ENCODE measurements at regions not wholly inside any gene's neighbourhood (a gene's known extent, or its start where the extent isn't known, plus 50 kb on each side); places are given as distances from the start of the nearest gene placed in this dataset.

DNA sequence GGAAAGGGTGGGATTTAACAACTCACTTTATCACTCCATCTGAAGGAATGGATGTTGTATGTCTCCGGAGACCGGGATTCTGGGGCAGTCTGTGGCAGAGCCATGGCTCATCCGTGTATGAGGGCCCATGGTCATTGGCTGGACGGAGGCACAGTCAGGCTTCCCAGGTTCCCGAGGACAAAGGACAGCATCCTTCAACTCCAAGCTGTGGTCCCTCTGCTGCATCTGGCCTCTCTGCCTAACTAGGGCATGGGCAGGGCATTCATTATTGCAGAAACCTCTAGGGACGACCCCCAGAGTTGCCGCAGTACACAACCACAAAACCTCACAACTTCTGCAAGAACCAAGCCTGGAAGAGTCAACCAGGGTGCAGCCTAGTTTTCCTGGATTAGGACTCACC is 525.2 kb downstream of the GLRX3 start:
- no peak for DNase-seq (ENCODE audit: low spot score)
- TF ChIP-seq, protein P1, sequence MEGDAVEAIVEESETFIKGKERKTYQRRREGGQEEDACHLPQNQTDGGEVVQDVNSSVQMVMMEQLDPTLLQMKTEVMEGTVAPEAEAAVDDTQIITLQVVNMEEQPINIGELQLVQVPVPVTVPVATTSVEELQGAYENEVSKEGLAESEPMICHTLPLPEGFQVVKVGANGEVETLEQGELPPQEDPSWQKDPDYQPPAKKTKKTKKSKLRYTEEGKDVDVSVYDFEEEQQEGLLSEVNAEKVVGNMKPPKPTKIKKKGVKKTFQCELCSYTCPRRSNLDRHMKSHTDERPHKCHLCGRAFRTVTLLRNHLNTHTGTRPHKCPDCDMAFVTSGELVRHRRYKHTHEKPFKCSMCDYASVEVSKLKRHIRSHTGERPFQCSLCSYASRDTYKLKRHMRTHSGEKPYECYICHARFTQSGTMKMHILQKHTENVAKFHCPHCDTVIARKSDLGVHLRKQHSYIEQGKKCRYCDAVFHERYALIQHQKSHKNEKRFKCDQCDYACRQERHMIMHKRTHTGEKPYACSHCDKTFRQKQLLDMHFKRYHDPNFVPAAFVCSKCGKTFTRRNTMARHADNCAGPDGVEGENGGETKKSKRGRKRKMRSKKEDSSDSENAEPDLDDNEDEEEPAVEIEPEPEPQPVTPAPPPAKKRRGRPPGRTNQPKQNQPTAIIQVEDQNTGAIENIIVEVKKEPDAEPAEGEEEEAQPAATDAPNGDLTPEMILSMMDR (IDR thresholded peaks at IDR 0.05) = no peak
- ATAC-seq (ENCODE audit: low FRiP score) = no peak

DNA sequence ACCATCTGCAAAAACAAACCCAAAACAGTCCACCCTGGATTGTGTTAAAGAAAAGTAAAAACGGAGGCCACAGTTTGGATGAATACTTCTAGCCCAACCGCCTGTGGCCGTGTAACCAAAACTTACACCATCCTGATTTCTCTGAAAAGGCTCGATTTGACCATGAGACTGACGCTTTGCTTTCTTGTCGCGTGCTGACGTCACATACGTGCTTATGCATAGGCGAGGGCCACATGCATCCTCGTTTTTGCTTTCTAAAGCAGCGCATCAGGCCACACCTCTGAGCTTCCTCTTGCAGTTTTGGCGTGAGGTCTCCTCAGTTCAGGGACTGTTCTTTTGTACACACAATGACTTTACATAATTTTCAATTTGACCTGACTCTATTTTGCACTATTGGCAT is 526.6 kb downstream of the GLRX3 start:
- ATAC-seq (ENCODE audit: low FRiP score) = no peak
- TF ChIP-seq, protein P1 (IDR thresholded peaks at IDR 0.05) = no peak

DNA sequence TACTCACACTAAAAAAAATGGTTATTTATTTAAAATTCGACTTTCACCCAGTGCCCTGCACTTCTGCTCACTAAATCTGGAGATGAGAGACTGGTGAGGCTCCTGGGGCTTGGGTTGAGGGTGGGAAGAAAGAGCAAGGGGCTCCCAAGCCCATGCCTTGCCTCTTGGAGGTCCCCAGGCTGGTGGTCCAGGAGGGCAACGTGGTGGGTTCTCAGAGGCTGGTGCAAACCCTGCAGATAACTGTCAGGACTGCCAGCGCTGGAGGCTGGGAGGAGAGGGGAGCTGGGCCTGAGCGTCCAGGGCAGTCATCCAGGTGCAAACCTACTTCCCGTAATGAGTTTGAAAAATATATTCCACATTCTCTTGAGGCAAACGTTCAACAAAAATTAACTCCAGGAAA is 528.3 kb downstream of the GLRX3 start:
- no peak for DNase-seq (ENCODE audit: low spot score)
- ATAC-seq (ENCODE audit: low FRiP score) = no peak
- TF ChIP-seq, protein P1 (IDR thresholded peaks at IDR 0.05) = no peak

More for the DNA sequence above, 526.6 kb downstream of the GLRX3 start:
- DNase-seq (ENCODE audit: low spot score) = no peak

DNA sequence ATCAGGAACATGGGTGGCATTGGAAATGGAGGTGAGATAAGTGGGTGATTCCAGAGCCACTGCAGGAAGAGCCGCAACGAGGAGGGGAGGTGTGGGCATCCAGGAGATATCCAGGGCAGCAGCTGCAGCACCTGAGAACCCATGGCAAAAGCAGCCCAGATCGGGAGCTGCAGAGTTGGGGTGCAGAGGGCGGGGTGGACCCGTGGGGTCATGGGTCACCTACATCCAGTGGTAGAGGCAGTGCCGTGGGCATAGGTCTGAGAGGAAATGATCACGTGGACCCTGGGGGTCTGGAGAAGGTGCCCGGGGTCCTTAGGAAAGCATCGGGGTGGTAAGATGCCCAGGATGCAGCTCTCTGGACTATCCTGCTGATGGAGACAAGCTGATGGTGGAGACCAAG is 530.0 kb downstream of the GLRX3 start:
- DNase-seq (ENCODE audit: low spot score) (no peak), ATAC-seq (ENCODE audit: low FRiP score) (no peak)
- TF ChIP-seq, protein P1 (IDR thresholded peaks at IDR 0.05) = no peak

DNA sequence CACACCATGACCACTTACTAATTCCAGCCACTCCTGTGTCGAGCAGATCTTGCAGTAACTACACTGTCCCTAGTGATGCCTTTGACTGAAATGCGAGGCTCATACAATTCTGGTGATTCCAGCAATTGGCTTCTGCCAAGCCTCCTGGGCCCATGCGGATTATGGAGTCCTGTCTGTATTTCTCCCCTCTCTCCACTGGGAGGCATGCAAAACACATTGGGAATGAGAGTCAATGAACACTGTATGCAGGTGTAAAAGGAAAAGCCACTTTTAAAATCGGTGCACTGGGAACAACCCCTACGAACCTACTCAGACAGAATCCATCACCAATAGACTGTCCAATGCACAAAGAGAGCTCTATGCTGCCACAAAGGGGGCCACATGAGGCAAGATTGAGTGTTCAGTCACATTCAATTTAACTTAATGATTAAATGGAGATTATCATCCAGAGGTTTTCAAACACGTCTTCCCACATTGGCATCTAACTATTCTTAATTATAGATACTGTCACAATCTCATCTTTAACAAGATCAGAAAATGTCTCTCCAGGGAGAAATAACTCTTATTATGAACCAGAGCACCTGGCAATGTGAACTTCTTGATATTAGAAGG is 550.6 kb downstream of the GLRX3 start:
- no peak for DNase-seq (ENCODE audit: low spot score)
- TF ChIP-seq, protein P1 (IDR thresholded peaks at IDR 0.05) = no peak
- no peak for ATAC-seq (ENCODE audit: low FRiP score)

DNA sequence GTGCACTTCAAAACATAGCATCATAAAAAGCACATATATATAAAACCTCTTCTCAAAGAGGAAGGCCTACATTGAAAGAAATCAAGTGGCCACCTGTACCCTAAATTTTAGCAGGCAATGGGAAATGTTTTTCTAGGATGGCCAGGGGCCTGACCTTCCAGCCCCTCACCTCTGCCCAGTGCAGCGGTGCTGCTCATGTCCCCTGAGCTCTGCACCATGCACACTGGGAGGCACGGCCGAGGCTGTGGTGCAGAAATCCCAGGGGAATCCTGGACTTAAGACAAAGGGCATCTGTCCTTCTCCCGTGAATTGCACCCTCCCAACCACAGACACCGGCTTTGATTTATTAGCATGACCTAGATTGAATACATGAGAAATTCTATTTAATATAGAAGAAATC is 551.4 kb downstream of the GLRX3 start:
- TF ChIP-seq, protein P1 (IDR thresholded peaks at IDR 0.05) = no peak
- DNase-seq (ENCODE audit: low spot score) (no peak), ATAC-seq (ENCODE audit: low FRiP score) (no peak)
